DOHH2 (cell line): ENCODE measurements at regions not wholly inside any gene's neighbourhood (a gene's known extent, or its start where the extent isn't known, plus 50 kb on each side); places are given as distances from the start of the nearest gene placed in this dataset.
"Not testable (repeated sequence)": the region's sequence is repeated elsewhere in the genome, so short reads cannot be mapped to it uniquely, and the experiment has no call there.

Source experiments
- CTCF ChIP-seq: fragments of 200-600 bp; sonication (generic); IDR thresholded peaks from one replicate; pipeline ENCODE4 v1.5.1; 2014; ENCODE audit warnings: antibody characterized with exemption, mild to moderate bottlenecking, low read depth, low read length; ENCODE audit not compliant: poor library complexity, severe bottlenecking
- EZH2phosphoT487 ChIP-seq: fragments of 200-600 bp; sonication (generic); IDR thresholded peaks from 2 replicates; pipeline ENCODE4 v1.6.1; 2017; ENCODE audit warnings: borderline replicate concordance, mild to moderate bottlenecking, antibody characterized with exemption, low read length, moderate library complexity, mixed read lengths

- not testable (repeated sequence) for TF ChIP-seq CTCF, EZH2phosphoT487
Measured at GRCh38 chr2:192384191-192384590, 189.5 kb upstream of the TMEFF2 start.
